H9 (cell line): ENCODE measurements at regions not wholly inside any gene's neighbourhood (a gene's known extent, or its start where the extent isn't known, plus 50 kb on each side); places are given as distances from the start of the nearest gene placed in this dataset.

Experiments used
- DNase-seq: peaks from one replicate; pipeline ENCODE4 v3.0.0-alpha.2; 2017
- H2AFZ ChIP-seq: one replicate; pipeline ENCODE4 v1.6.1; 2013; ENCODE audit warnings: mild to moderate bottlenecking, low read length, control low read depth, moderate library complexity
- H2AK5ac ChIP-seq: 2 replicates; pipeline ENCODE4 v1.6.1; 2013; ENCODE audit warnings: low read length, control low read depth, mixed read lengths; ENCODE audit not compliant: insufficient read length
- H2BK120ac ChIP-seq: one replicate; pipeline ENCODE4 v1.6.1; 2013; ENCODE audit warnings: low read depth, mild to moderate bottlenecking, low read length, control low read depth, inconsistent platforms; ENCODE audit not compliant: poor library complexity, severe bottlenecking
- H2BK12ac ChIP-seq: 2 replicates; pipeline ENCODE4 v1.6.1; 2013; ENCODE audit warnings: low read length, control low read depth, mixed read lengths, low read depth; ENCODE audit not compliant: insufficient read length
- H2BK15ac ChIP-seq: 2 replicates; pipeline ENCODE4 v1.6.1; 2013; ENCODE audit warnings: low read depth, low read length, control low read depth
- H2BK20ac ChIP-seq: one replicate; pipeline ENCODE4 v1.6.1; 2013; ENCODE audit warnings: low read depth, mild to moderate bottlenecking, low read length, control low read depth, inconsistent platforms; ENCODE audit not compliant: poor library complexity, severe bottlenecking
- H2BK5ac ChIP-seq: 2 replicates; pipeline ENCODE4 v1.6.1; 2013; ENCODE audit warnings: low read length, control low read depth, mixed read lengths; ENCODE audit not compliant: insufficient read length
- H3K14ac ChIP-seq: 2 replicates; pipeline ENCODE4 v1.6.1; 2013; ENCODE audit warnings: low read length, control low read depth; ENCODE audit not compliant: insufficient read depth
- H3K18ac ChIP-seq: 2 replicates; pipeline ENCODE4 v1.6.1; 2013; ENCODE audit warnings: low read depth, mild to moderate bottlenecking, mixed read lengths, low read length, control low read depth; ENCODE audit not compliant: insufficient read length
- H3K23ac ChIP-seq: 2 replicates; pipeline ENCODE4 v1.6.1; 2013; ENCODE audit warnings: low read length, control low read depth, mixed read lengths, low read depth; ENCODE audit not compliant: insufficient read length
- H3K23me2 ChIP-seq: 2 replicates; pipeline ENCODE4 v1.6.1; 2013; ENCODE audit warnings: low read depth, mild to moderate bottlenecking, mixed read lengths, low read length, control low read depth; ENCODE audit not compliant: insufficient read length, poor library complexity, severe bottlenecking
- H3K27ac ChIP-seq: 2 replicates; pipeline ENCODE4 v1.5.1; 2013; ENCODE audit warnings: low read length, control low read depth, mixed read lengths, low read depth; ENCODE audit not compliant: insufficient read length
- H3K27me3 ChIP-seq: 2 replicates; pipeline ENCODE4 v1.6.1; 2013; ENCODE audit warnings: low read length, control low read depth, inconsistent platforms; ENCODE audit not compliant: insufficient read depth
- H3K4ac ChIP-seq: 2 replicates; pipeline ENCODE4 v1.6.1; 2013; ENCODE audit warnings: low read depth, mild to moderate bottlenecking, control low read depth, inconsistent platforms, low read length, moderate library complexity
- H3K4me1 ChIP-seq: 2 replicates; pipeline ENCODE4 v1.6.1; 2013; ENCODE audit warnings: low read length, control low read depth, inconsistent platforms; ENCODE audit not compliant: insufficient read depth
- H3K4me2 ChIP-seq: 2 replicates; pipeline ENCODE4 v1.6.1; 2013; ENCODE audit warnings: low read length, control low read depth, mixed read lengths; ENCODE audit not compliant: insufficient read length, insufficient read depth
- H3K56ac ChIP-seq: 2 replicates; pipeline ENCODE4 v1.6.1; 2013; ENCODE audit warnings: low read depth, mild to moderate bottlenecking, mixed read lengths, low read length, control low read depth; ENCODE audit not compliant: insufficient read length
- H3K79me1 ChIP-seq: 2 replicates; pipeline ENCODE4 v1.6.1; 2013; ENCODE audit warnings: low read depth, mild to moderate bottlenecking, moderate library complexity, low read length, control low read depth, inconsistent platforms; ENCODE audit not compliant: insufficient read depth, poor library complexity, severe bottlenecking
- H3K79me2 ChIP-seq: 2 replicates; pipeline ENCODE4 v1.6.1; 2013; ENCODE audit warnings: low read length, control low read depth, inconsistent platforms; ENCODE audit not compliant: insufficient read depth
- H3K9ac ChIP-seq: 2 replicates; pipeline ENCODE4 v1.6.1; 2013; ENCODE audit warnings: low read length, control low read depth, mixed read lengths; ENCODE audit not compliant: insufficient read length; ENCODE audit errors: extremely low read depth
- H3K9me3 ChIP-seq: one replicate; pipeline ENCODE4 v1.6.1; 2013; ENCODE audit warnings: low read depth, low read length, inconsistent platforms; ENCODE audit not compliant: control insufficient read depth
- H3T11ph ChIP-seq: one replicate; pipeline ENCODE4 v1.6.1; 2013; ENCODE audit warnings: mild to moderate bottlenecking, low read length, control low read depth, inconsistent platforms
- H4K20me1 ChIP-seq: one replicate; pipeline ENCODE4 v1.6.1; 2013; ENCODE audit not compliant: control insufficient read depth, insufficient read length, insufficient read depth
- H4K5ac ChIP-seq: 2 replicates; pipeline ENCODE4 v1.6.1; 2013; ENCODE audit warnings: low read depth, mild to moderate bottlenecking, mixed read lengths, low read length, control low read depth; ENCODE audit not compliant: insufficient read length
- H4K8ac ChIP-seq: replicated peaks from 2 replicates; pipeline ENCODE4 v1.6.1; 2013; ENCODE audit warnings: low read length, control low read depth, mixed read lengths, low read depth; ENCODE audit not compliant: insufficient read length
- H4K91ac ChIP-seq: 2 replicates; pipeline ENCODE4 v1.6.1; 2013; ENCODE audit warnings: low read depth, mild to moderate bottlenecking, moderate library complexity, mixed read lengths, low read length, control low read depth; ENCODE audit not compliant: insufficient read length
- H3K27ac Mint-ChIP-seq, 3 experiments: 2 replicates in 2 of 3; 3 replicates in 1 of 3; pipeline ENCODE4 v1.8.0; 2020 to 2021; ENCODE audit warnings: mixed read lengths in 3 of 3, mild to moderate bottlenecking in 1 of 3, moderate library complexity in 1 of 3
- H3K27me3 Mint-ChIP-seq: 2 replicates; pipeline ENCODE4 v1.8.0; 2021; ENCODE audit warnings: low read depth, mild to moderate bottlenecking, moderate library complexity, mixed read lengths
- H3K36me3 Mint-ChIP-seq, 3 experiments: 2 replicates in 2 of 3; 3 replicates in 1 of 3; pipeline ENCODE4 v1.8.0; 2020 to 2021; ENCODE audit warnings: low read depth in 3 of 3, mixed read lengths in 3 of 3; ENCODE audit not compliant: insufficient read depth in 1 of 3
- H3K4me1 Mint-ChIP-seq, 2 experiments: 2 replicates each; pipeline ENCODE4 v1.8.0; 2020; ENCODE audit warnings: mixed read lengths in 2 of 2
- H3K4me3 Mint-ChIP-seq, 2 experiments: 2 replicates in 1 of 2; 3 replicates in 1 of 2; pipeline ENCODE4 v1.8.0; 2020 to 2021; ENCODE audit warnings: mild to moderate bottlenecking in 2 of 2, mixed read lengths in 2 of 2, moderate library complexity in 1 of 2
- H3K9me3 Mint-ChIP-seq, 2 experiments: 2 replicates in 1 of 2; 3 replicates in 1 of 2; pipeline ENCODE4 v1.8.0; 2020; ENCODE audit warnings: mild to moderate bottlenecking in 2 of 2, mixed read lengths in 2 of 2, moderate library complexity in 1 of 2
- WGBS: extraction: QIAGEN DNeasy Blood & Tissue Kit; methylation state at CpG from one replicate; pipeline ENCODE4 v1.1.7; 2013; ENCODE audit warnings: missing lambda C conversion rate, low lambda C conversion rate, mixed read lengths; ENCODE audit not compliant: insufficient read length; ENCODE audit errors: extremely low coverage; 5-methylcytosine and 5-hydroxymethylcytosine counted together
- TF ChIP-seq, protein P1 (sequence below): fragments of 200-600 bp; sonication (generic); conservative IDR thresholded peaks from 3 replicates; pipeline ENCODE4 v1.8.0; 2021; ENCODE audit warnings: antibody characterized with exemption, mild to moderate bottlenecking

GRCh38 chrX:114075073-114075673 lies 508.7 kb upstream of the HTR2C start:
- Histone ChIP-seq H4K20me1 (no peaks in the 10 kb centered on the region), H2BK5ac (no peak overlapping the region), H3K27ac (no peak overlapping the region), H2BK12ac (no peak overlapping the region), H3K27me3 (no peaks in the 10 kb centered on the region), H3K9me3 (no peaks in the 10 kb centered on the region), H2BK15ac (no peak overlapping the region), H3T11ph (no peak overlapping the region), H2BK120ac (no peak overlapping the region), H2AK5ac (no peak overlapping the region), H4K5ac (no peak overlapping the region), H3K4ac (no peak overlapping the region), H3K4me2 (peak overlapping the region; percentile 21), H4K91ac (no peak overlapping the region), H4K8ac (no peak overlapping the region), H3K4me1 (peaks cover 6% of the 10 kb centered on the region), H2AFZ (no peak overlapping the region), H3K23me2 (no peaks in the 10 kb centered on the region), H3K14ac (no peak overlapping the region), H3K18ac (no peak overlapping the region), H3K79me1 (no peaks in the 10 kb centered on the region), H3K9ac (no peak overlapping the region), H3K23ac (no peak overlapping the region), H3K56ac (no peak overlapping the region), H3K79me2 (no peaks in the 10 kb centered on the region), H2BK20ac (no peak overlapping the region)
- H3K36me3 Mint-ChIP-seq: peaks cover 0 to 17% (median 5%) of the 10 kb centered on the region in 3 experiments; a peak in 5 of 7 replicates
- no peaks in the 10 kb centered on the region for H3K27me3 Mint-ChIP-seq
- H3K27ac Mint-ChIP-seq: 0 out of 7 replicates have a peak overlapping the region, but pooled peaks of 1 of the 3 experiments have one; percentile 52
- DNase-seq: no peak
- TF ChIP-seq, protein P1, sequence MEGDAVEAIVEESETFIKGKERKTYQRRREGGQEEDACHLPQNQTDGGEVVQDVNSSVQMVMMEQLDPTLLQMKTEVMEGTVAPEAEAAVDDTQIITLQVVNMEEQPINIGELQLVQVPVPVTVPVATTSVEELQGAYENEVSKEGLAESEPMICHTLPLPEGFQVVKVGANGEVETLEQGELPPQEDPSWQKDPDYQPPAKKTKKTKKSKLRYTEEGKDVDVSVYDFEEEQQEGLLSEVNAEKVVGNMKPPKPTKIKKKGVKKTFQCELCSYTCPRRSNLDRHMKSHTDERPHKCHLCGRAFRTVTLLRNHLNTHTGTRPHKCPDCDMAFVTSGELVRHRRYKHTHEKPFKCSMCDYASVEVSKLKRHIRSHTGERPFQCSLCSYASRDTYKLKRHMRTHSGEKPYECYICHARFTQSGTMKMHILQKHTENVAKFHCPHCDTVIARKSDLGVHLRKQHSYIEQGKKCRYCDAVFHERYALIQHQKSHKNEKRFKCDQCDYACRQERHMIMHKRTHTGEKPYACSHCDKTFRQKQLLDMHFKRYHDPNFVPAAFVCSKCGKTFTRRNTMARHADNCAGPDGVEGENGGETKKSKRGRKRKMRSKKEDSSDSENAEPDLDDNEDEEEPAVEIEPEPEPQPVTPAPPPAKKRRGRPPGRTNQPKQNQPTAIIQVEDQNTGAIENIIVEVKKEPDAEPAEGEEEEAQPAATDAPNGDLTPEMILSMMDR: peak; percentile 79
- peak overlapping the region in 1 of 2 experiments; percentile 1; a peak in 1 of 5 replicates for H3K4me3 Mint-ChIP-seq
- no CpG with 5 or more reads among the region's 4 CpGs for WGBS
- H3K9me3 Mint-ChIP-seq: peaks cover 0 to 9% of the 10 kb centered on the region in 2 experiments; a peak in 2 of 5 replicates
- H3K4me1 Mint-ChIP-seq: peaks cover 46 to 48% of the 10 kb centered on the region in 2 experiments
